ENCODE measurements at regions not wholly inside any gene's neighbourhood (a gene's known extent, or its start where the extent isn't known, plus 50 kb on each side); places are given as distances from the start of the nearest gene placed in this dataset.
A peak's percentile ranks its signal among the peaks of the same experiment; 100 is the strongest.
"Not testable (repeated sequence)": the region's sequence is repeated elsewhere in the genome, so short reads cannot be mapped to it uniquely, and the experiment has no call there.

DNA sequence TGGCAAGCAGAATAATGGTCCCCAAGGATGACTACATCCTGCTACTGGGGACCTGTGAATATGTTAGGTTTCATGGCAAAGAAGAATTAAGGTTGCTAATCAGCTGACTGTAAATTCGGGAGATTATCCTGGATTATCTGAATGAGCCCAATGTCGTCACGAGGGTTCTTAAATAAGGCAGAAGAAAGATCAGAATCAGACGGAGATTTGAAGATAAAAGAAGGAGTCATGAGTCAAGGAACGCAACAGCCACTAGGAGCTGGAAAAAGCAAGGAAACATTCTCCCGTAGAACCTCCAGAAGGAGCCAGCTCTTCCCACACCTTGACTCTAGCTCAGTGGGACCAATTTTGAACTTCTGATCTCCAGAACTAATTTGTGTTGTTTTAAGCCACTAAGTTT is 82.9 kb upstream of the APBB1IP start:
- no peak for DNase-seq

DNA sequence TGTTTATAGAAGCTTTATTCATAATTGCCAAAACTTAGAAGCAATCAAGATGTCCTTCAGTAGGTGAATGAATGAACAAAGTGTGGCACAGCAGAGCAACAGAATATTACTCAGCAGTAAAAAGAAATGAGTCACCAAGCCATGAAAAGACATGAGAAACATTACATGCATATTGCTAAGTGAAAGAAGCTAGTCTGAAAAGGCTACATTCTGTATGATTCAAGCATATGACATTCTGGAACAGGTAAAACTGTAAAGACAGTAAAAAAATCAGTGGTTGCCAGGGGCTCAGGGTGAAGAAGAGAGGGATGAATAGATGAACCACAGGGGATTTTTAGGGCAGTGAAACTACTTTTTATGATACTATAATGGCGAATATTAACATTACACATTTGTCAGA is 80.9 kb upstream of the APBB1IP start:
- DNase-seq: no peak

DNA sequence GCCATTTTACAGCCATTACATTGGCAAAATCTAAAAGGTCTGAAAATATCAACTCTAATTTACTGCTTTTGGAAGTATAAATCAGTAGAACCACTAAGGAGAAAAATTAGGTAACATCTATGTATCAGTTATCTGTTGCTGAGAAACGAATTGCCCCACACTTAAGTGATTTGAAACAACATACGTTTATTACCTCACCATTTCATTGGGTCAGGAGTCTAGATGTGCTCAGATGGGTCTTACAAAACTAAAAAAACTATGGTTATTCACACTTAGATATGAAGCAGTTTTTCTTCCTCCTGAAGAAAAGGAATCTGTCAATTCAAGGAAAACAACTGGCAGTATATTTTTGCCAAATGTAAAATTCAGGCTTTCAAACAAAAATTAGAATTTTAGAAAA is 80.1 kb upstream of the APBB1IP start:
- no peak for DNase-seq

DNA sequence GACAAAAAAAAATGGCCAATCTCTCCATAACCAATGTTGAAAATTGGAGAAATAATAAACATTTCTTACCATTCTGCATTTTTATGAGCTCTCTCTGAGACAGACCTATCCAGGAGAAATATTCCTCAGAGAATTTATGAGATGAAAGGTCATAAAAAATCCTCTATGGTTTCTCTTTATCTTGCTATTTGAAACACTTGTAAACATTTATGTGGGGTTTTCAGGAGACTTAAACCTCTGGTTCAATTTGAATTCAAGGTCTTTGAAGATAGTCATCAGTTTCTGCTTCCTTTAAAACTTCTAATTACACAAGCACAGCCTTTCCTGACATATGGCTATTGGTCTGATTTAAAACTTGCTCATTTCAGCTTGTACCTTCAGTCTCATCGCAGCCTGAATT is 78.5 kb upstream of the APBB1IP start:
- no peak for DNase-seq

DNA sequence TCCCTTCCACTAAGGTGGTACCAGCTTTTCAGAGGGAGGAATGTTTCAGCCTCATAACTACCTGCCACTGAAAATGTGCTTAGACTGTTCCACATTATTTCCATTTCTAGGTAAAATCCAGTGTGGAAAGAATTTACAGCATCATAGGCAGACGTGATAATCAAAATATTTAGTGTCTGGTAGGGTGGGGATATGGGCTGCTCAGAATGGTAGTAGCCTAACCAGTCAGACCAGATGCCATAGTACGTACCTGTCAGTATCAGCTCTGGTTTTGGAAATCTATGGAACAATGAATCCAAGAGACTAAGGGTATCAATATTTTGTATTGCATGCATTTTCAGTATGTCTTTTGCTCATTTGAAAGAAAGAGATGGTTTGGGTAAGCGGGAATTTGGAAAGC is 76.8 kb upstream of the APBB1IP start:
- no peak for DNase-seq

DNA sequence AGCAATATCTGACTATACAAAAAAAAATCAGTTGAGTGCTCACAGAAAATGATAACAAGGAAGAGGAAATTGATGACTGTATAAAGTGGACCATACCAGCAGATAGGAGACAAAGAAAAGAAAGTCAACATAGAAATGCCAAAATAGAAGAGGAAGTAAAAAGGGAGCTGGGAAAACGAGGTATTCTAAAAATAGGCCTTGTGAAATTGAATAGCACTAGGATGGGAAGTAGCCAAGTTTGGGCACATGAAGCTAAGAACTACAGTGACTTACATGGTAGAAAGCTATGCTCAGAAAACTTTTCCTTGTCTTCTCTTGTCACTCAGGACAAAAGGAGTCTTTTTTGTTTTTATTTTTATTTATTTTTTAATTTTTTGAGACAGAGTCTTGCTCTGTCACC is 76.2 kb upstream of the APBB1IP start:
- no peak for DNase-seq

DNA sequence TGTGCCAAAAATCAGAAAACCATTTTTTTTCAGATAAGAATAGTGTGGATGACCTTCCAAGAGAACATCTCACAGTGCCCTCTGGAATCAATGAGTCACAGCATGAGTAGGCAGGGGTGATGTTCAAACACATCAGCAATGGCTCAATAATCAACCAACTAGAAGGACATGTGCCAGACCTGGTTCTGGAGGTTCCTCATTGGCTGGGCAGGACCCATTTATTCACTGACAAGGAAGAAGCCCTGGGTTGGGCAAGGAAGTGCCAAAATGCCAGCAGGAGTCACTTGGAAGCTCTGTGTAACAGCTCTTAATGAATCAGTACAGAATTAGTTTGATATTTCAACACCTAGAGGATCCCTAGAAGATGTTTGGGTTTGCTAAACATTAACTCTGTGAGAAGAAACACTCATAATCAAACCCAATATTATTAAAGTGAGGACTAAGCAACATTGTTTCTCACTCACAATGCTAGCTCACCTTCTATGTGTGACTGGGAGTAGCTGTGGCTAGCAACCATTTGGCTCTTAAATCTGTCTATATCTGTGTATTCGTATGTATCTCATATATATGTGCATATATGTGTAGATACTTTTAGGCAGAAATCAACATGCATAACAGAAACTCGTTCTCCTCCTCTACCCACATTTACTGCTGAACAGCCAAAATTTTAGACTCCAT is 72.3 kb upstream of the APBB1IP start:
- no peak for DNase-seq

DNA sequence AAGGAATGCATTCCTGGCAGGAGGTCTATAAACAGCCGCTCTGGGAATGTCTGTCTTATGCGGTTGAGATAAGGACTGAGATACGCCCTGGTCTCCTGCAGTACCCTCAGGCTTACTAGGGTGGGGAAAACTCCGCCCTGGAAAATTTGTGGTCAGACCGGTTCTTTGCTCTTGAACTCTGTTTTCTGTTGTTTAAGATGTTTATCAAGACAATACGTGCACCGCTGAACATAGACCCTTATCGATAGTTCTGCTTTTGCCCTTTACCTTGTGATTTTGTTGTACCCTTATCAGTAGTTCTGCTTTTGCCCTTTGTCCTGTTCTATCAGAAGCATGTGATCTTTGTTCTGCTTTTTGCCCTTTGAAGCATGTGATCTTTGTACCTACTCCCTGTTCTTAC is 71.1 kb upstream of the APBB1IP start:
- DNase-seq: not testable (repeated sequence)

DNA sequence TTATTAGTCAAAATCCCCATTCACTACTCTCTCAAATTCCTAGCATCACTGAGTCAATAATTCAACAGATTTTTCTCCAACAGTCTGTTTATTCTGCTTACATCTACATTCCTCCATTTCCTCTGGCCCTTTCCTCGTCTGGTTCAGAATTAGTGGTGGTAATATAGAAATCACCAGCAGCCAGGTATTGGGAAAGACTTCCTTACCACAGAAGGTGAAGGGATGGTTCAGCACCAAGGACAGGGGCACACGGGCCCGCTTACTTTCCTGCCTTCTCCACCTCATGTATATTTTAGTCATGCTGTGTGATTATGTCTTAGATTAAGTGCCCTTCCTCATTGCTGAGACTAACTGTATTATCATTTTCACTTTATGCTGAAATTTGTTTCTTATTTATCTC is 70.4 kb upstream of the APBB1IP start:
- no peak for DNase-seq

DNA sequence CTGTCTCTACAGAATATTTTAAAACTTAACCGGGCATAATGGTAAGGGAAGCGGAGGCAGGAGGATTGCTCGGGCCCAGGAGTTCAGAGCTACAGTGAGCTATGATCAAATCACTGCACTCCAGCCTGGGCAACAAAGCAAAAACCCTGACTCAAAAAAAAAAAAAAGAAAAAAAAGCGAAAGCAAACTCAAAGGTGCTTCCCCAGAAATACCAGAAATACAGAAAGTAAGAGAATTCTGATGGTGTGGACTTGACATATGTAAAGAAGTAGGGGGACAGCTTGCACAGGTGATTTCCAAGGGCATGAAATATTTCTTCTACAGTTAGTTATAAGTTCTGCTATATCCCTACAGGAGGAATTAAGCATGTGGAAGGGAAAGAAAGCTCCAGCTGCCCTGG is 69.7 kb upstream of the APBB1IP start:
- DNase-seq: no peak

DNA sequence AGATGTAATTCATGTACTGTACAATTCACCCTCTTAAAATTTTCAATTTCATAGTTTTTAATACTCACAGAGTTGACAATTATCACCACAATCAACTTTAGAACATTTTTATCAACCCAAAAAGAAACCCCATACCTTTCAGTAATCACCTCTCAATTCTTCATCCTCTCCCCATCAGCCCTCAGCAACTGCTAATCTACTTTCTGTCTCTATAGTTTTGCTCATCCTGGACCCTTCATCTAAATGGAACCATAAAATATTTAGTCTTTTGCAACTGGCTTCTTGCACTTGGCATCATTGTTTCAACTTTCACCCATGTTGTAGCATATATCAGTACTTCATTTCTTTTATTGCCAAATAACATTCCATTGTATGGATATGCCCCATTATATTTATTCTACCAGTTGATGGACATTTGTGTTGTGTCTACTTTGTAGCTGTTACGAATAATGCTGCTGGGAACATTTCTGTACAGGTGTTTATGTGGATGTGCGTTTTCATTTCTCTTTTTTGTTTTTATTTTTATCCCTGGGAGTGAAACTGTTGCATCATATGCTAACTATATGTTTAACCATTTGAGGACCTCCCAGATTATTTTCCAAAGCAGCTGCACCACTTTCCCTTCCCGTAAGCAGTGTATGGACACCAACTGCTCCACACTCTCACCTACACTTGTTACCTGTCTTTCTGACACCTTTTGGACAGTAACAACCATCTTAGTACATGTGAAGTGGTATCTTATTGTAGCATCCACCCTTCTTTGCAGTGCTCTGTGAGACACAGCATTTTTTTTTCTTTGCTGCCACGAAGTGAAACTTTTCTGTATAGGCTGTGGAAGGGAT is 65.4 kb upstream of the APBB1IP start:
- DNase-seq: no peak

DNA sequence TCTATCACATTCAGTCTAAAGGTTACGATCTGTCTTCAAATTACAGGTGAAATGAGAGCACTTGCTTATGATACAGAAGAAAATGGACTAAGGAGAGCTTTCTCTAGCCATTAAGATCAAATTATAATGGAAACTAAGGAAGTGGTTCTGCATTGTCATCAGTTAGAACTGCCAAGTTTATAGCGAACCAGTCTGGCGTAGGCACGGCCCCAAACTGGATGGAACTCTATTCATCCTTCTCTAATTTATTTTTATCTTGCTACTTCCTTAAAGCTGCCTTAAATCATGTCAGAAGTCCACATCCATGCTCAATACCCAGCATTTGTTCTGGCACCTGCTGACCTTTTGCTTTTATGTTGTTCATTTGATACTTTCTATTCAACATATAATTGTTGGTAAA is 63.7 kb upstream of the APBB1IP start:
- no peak for DNase-seq

DNA sequence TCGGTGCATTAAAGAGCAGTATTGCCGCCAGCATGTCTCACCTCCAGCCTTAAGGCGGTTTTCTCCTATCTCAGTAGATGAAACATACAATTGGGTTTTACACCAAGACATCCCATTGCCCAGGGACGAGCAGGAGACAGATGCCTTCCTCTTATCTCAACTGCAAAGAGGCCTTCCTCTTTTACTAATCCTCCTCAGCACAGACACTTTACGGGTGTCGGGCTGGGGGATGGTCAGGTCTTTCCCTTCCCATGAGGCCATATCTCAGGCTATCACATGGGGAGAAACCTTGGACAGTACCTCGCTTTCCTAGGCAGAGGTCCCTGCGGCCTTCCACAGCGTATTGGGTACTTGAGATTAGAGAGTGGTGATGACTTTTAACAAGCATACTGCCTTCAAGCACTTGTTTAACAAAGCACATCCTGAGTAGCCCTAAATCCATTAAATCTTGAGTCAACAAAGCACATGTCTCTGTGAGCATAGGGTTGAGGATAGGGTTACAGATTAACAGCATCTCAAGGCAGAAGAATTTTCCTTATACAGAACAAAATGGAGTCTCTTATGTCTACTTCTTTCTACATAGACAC is 60.8 kb upstream of the APBB1IP start:
- DNase-seq: peak; percentile 15

DNA sequence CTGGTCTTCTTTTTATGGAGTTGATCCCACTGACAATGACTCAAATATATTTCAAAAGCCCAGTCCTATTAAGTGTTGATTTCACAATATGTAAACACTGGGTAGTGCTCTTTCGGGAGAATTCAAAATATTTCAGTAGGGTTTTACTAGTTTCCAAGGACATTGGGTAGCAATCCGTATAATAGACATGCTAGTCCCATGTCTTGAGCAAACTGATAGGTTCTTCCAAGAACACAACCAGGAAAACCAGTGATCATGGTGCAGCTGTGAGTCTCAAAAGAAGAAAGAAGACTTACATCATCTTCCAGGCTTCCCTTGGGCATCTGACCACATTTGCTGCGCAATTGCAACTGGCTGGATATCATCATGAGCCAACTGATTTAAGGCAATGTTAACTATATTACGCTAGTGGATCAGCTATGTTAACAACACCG is 59.3 kb upstream of the APBB1IP start:
- no peak for DNase-seq

DNA sequence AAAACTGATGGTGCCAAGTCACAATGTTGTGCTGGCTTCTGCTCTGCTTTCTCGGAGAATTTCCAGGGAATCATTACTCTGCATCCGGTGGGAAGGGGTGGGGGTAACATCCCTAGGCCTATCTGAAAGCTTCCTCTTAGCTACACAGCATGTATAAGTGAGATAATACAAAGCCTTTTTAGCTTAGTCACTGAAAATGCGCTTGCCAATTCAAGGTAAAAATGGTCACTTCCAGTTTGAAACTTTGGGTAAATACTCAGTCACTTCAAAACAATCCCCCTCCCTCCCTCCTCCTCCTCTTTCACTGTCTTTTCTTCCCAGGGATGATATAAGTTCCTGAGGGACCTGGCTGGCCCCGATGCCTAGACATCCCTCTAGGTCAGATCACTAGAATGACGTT is 57.3 kb upstream of the APBB1IP start:
- no peak for DNase-seq

DNA sequence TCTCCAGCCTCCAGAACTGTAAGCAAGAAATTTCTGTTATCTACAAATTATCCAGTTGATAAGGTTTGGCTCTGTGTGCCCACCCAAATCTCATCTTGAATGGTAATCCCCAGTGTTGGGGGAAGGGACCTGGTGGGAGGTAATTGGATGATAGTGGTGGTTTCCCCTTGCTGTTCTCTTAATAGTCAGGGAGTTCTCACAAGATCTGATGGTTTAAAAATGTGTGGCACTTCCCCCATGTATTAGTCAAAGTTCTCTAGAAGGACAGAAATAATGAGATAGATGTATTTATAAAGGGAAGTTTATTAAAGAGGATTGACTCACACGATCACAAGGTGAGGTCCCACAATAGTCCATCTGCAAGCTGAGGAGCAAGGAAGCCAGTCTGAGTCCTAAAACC is 56.2 kb upstream of the APBB1IP start:
- no peak for DNase-seq

DNA sequence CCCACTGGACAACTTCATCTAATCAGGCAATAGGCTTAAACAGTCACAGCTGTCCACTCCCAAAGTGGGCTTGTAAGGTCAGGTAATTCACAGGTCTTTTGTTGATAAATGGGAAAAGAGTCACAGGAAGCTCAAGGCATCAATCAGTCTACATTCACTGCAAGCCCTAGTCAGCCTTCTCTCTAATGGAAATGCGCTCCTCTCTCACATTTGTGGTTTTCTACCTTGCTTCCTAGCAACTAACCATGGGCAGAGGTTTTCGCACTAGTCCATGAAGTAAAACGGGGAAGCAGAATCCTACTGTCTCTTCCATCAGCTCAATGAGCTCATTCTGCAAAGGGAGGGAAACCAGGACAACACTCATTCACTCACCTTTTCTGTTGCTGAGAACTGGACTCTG is 53.5 kb upstream of the APBB1IP start:
- no peak for DNase-seq

DNA sequence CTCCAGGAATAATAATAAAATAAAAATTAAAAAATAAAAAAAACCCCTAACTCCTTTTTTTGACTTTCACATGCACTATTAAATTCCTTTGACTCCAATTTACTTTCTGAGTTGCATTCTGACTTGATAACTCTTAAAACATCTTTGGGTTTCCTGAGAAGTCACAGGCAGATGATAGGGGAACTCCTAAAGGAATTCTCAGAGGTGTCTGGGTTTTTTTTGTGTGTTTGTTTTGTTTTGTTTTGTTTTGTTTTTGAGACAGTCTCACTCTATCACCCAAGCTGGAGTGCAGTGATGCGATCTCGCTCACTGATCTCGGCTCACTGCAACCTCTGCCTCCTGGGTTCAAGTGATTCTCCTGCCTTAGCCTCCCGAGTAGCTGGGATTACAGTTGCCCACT is 52.7 kb upstream of the APBB1IP start:
- DNase-seq: no peak

DNA sequence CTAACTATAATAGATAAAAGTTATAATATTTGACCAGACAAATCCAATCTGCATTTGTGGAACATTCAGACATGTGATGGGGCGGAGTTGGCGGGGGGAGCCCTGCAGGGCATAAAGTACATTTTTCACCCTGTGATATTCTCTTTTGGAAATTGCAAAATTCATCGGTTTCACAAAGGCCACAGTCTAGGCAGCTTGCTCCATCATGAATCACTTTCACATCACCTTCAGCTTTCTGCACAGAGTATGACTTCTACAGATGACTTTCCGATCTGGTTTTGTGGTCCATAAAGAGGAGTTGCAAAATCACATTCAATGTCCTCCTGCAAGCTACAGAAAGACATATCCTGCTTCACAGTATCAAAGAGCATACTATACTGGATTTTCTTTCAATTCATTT is 51.4 kb upstream of the APBB1IP start:
- no peak for DNase-seq
